Epithelial cell of proximal tubule (primary cell): ENCODE measurements at regions not wholly inside any gene's neighbourhood (a gene's known extent, or its start where the extent isn't known, plus 50 kb on each side); places are given as distances from the start of the nearest gene placed in this dataset.
"Not testable (repeated sequence)": the region's sequence is repeated elsewhere in the genome, so short reads cannot be mapped to it uniquely, and the experiment has no call there.

Experiments used
- DNase-seq: peaks from one replicate; pipeline ENCODE4 v3.0.0-alpha.2; 2011; ENCODE audit warnings: low read depth
- H3K4me3 ChIP-seq: 2 replicates; pipeline ENCODE4 v1.5.1; 2011; ENCODE audit warnings: low read depth, mild to moderate bottlenecking, low read length
- TF ChIP-seq, protein P1 (sequence below): conservative IDR thresholded peaks from 2 replicates; pipeline ENCODE4 v1.5.1; 2012; ENCODE audit warnings: low read depth, mild to moderate bottlenecking, low read length

DNA sequence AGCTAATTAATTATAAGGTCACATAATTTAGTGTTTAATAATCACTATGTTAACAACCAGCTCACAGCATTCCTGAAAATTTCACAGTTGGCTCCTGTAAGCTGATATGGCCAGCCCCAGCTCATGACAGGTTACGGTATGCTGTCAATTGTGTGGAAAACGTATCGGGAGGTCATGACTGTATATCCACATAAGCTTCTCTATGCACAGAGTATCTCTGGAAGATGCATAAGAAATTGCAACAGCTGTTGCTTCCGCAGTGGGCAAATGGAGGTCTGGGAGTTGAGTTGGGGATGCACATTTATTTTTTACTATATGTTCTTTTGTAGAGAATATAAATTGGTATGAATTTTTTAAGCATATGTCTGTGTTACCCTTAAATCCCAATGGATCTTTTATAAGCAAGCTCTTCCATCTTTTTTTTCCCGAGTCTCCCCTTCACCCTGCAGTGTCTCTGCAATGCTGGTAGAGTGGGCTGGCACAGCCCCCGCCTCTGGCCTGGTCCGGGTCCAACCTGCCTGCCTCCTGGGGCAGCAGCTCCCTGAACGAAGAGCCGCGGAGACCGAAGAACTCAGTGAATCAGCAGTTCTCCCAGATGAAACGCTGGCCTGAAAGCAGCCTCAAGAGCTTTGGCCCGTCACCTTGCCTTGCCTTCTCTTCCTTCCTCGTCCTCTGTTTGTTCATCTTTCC, 139.9 kb upstream of the CDYL start:
- TF ChIP-seq, protein P1, sequence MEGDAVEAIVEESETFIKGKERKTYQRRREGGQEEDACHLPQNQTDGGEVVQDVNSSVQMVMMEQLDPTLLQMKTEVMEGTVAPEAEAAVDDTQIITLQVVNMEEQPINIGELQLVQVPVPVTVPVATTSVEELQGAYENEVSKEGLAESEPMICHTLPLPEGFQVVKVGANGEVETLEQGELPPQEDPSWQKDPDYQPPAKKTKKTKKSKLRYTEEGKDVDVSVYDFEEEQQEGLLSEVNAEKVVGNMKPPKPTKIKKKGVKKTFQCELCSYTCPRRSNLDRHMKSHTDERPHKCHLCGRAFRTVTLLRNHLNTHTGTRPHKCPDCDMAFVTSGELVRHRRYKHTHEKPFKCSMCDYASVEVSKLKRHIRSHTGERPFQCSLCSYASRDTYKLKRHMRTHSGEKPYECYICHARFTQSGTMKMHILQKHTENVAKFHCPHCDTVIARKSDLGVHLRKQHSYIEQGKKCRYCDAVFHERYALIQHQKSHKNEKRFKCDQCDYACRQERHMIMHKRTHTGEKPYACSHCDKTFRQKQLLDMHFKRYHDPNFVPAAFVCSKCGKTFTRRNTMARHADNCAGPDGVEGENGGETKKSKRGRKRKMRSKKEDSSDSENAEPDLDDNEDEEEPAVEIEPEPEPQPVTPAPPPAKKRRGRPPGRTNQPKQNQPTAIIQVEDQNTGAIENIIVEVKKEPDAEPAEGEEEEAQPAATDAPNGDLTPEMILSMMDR = no peak
- DNase-seq = no peak
- no peak overlapping the region for H3K4me3 ChIP-seq

DNA sequence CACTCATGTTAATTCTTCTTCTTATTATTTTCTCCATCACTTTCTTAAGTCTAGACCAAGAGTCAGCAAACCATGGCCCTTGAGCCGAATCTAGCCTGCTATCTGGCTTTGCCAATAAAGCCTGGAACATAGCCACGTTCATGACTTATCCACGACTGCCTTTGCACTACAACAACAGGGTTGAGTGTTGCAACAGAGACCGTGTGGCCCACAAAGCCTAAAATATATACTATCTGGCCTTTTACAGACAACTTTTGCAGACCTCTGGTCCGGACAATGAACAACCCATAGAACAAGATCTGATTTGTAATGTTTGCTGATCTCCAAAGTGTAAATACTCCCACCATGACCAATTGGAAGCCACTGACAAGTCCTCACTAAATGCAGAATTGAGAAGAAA, 140.5 kb upstream of the CDYL start:
- DNase-seq = no peak
- no peak overlapping the region for H3K4me3 ChIP-seq
- TF ChIP-seq, protein P1 = no peak

DNA sequence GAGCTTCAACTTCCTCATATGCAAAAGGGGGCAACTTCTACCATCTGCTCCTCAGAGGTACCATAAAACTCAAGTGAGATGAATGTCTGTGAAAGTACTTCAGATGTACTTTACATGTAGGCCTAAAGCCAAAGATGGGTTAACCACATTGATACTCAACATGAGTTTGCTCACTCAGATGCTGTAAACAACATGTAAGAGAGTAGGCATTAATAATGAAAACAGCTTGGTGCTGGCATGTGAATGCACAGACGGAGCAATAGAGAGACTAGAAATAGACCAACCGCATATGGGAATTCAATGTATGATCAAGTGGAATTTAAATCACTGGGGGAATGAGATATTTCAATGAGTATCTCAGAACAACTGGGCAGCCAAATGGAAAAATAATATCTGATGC, 143.8 kb upstream of the CDYL start:
- H3K4me3 ChIP-seq = no peak overlapping the region
- no peak for DNase-seq
- TF ChIP-seq, protein P1 = no peak

DNA sequence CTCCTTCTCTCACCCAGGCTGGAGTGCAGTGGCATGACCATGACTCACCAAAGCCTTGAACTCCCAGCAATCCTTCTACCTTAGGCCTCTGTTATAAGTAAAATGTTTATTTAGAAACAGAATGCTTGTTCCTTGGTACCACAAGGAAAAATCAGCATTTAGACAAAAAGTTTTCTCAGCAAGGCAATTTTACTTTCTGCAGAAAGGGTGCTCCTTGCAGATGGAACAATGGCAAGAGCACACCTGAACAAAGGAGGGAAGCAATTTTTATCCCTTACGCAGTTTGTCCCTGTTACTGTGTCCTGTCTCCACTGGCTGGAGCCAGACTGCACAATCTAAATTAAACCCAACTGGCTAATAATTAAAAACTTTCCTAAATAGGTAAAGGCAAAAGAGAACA, 146.4 kb upstream of the CDYL start:
- DNase-seq, H3K4me3 ChIP-seq: not testable (repeated sequence)

DNA sequence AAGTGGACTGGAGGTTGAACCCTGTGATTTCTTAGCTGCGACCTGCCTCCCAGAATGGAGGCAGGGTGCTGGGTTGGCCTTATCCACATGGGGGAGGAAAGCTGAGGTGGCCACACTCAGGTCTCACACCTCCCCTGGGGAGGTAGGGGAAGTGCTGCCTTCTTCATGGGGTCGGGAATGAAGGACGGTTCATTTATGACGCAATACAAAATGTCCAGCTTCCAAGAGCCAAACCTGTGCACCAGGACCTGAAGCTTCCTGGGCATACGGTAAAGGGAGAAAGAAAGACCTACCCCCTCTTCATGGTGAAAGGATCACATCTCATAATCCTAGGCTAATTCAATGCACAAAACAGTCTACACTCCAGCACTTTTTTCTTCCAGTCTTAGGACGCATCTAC, 150.6 kb upstream of the CDYL start:
- H3K4me3 ChIP-seq = no peak overlapping the region
- TF ChIP-seq, protein P1 = no peak

DNA sequence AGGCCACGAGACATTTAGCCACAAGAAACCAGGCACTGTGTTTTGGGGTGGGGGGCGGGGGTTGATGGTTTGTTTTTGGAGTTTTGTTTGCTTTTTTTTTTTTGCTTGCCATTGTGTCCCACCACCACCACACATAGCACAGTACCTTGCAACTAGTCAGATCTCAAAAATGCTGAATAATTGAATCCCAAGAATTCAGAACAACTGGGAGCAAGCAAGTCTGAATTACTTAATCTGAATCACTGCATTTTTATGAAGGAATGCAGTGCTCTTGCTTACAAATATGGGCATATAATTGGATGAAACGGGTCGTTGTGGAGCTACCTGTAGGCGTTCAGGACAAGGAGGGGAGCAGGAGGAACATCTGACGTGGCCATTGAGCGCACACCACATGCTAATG, 151.5 kb upstream of the CDYL start:
- no peak overlapping the region for H3K4me3 ChIP-seq
- TF ChIP-seq, protein P1 = no peak
- DNase-seq = no peak

More for the DNA sequence above, 150.6 kb upstream of the CDYL start:
- no peak for DNase-seq

DNA sequence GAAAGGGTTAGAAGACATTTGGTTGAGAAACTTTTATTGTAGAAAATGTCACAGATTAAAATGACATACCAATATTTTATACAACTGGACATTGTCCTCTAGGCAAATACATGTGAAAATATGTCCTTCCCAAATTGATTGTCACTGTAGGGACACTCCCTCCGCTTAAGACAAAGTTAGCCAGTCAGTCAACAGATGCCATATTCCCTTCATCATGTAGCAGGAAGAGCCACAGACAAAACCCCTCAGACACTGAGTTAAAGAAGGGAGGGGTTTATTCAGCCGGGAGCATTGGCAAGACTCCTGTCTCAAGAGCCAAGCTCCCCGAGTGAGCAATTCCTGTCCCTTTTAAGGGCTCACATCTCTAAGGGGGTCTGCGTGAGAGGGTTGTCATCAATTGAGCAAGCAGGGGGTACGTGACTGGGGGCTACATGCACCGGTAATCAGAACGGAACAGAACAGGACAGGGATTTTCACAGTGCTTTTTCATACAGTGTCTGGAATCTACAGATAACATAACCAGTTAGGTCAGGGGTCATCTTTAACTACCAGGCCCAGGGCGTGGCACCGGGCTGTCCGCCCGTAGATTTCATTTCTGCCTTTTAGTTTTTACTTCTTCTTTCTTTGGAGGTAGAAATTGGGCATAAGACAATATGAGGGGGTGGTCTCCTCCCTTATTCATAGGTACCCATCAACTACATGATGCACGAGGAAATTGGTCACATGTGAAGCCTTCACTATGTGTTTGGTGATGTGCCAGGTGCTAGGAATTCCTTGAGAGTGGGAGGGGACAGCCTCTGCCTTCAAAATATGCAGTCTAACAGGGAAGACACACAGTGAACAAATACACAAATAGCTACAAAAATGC, 155.7 kb upstream of the CDYL start:
- TF ChIP-seq, protein P1 = no peak
- H3K4me3 ChIP-seq = no peak overlapping the region
- no peak for DNase-seq
